Panc1 (cell line): ENCODE measurements at regions not wholly inside any gene's neighbourhood (a gene's known extent, or its start where the extent isn't known, plus 50 kb on each side); places are given as distances from the start of the nearest gene placed in this dataset.

ENCODE experiments used
- ATAC-seq: fragments of 200-7000 bp; cut with Tn5 transposase; 2 replicates; pipeline ENCODE4 v1.9.1; 2020; ENCODE audit warnings: mild to moderate bottlenecking, moderate library complexity
- BruUV-seq: library from RNA; stranded (reverse); fragments of 400-500 nt; replicated peaks from 2 replicates; lab custom pipeline; 2021; lab: Mats Ljungman, UMichigan
- CTCF ChIA-PET: fragments of 300-600 bp; sonication (Branson Sonifier 250); formaldehyde crosslinking; loops from one replicate; lab custom pipeline; 2022; ENCODE audit warnings: antibody characterized with exemption; lab: Charles Lee
- POLR2A ChIA-PET: fragments of 300-600 bp; sonication (Branson Sonifier 250); formaldehyde crosslinking; loops from one replicate; lab custom pipeline; 2022; ENCODE audit warnings: antibody characterized with exemption; lab: Charles Lee
- DNase-seq: peaks from one replicate; pipeline ENCODE4 v3.0.0-alpha.2; 2010; ENCODE audit warnings: low read depth, low spot score
- H3K27ac ChIP-seq: 2 replicates; pipeline ENCODE4 v1.5.1; 2011; ENCODE audit warnings: mild to moderate bottlenecking, low read length, inconsistent platforms
- H3K27me3 ChIP-seq: fragments of 200-500 bp; sonication (Bioruptor generic); 2 replicates; pipeline ENCODE4 v1.6.0; 2014; ENCODE audit warnings: low read length, inconsistent platforms; ENCODE audit not compliant: control insufficient read depth, insufficient read depth
- H3K36me3 ChIP-seq: fragments of 200-500 bp; sonication (Bioruptor generic); 2 replicates; pipeline ENCODE4 v1.5.1; 2014; ENCODE audit warnings: inconsistent platforms, mild to moderate bottlenecking, low read length, moderate library complexity; ENCODE audit not compliant: control insufficient read depth, insufficient read depth
- H3K4me1 ChIP-seq: 2 replicates; pipeline ENCODE4 v1.5.1; 2011; ENCODE audit warnings: inconsistent platforms, mild to moderate bottlenecking, low read length, moderate library complexity; ENCODE audit not compliant: control insufficient read depth, insufficient read depth
- H3K4me3 ChIP-seq, 2 experiments: 2 replicates each; pipeline ENCODE4 v1.5.1; 2011 to 2012; ENCODE audit warnings: low read depth in 2 of 2, low read length in 2 of 2, mild to moderate bottlenecking in 2 of 2, inconsistent platforms in 1 of 2, moderate library complexity in 1 of 2
- H3K9me3 ChIP-seq: fragments of 200-500 bp; sonication (Bioruptor generic); 2 replicates; pipeline ENCODE4 v1.5.1; 2014; ENCODE audit warnings: low read depth, mild to moderate bottlenecking, inconsistent platforms, low read length, moderate library complexity; ENCODE audit not compliant: control insufficient read depth, insufficient read depth
- CTCF ChIP-seq: fragments of 450-650 bp; IDR thresholded peaks from 2 replicates; pipeline ENCODE4 v1.5.1; 2017; ENCODE audit warnings: mild to moderate bottlenecking
- POLR2AphosphoS5 ChIP-seq: IDR thresholded peaks from 2 replicates; pipeline ENCODE4 v1.6.1; 2012; ENCODE audit warnings: mild to moderate bottlenecking, low read depth, low read length, moderate library complexity
- REST ChIP-seq, 2 experiments: IDR thresholded peaks; 2 replicates each; pipeline ENCODE4 v1.6.1; 2011 to 2012; ENCODE audit warnings: low read depth in 2 of 2, control low read depth in 1 of 2, low read length in 1 of 2, mild to moderate bottlenecking in 1 of 2, moderate library complexity in 1 of 2; ENCODE audit not compliant: insufficient read depth in 1 of 2
- SIN3A ChIP-seq: IDR thresholded peaks from 2 replicates; pipeline ENCODE4 v1.6.1; 2012; ENCODE audit warnings: low read depth, mild to moderate bottlenecking, low read length, moderate library complexity, borderline replicate concordance; ENCODE audit not compliant: insufficient read depth
- TCF7L2 ChIP-seq: IDR thresholded peaks from 2 replicates; pipeline ENCODE4 v1.6.1; 2011; ENCODE audit warnings: mild to moderate bottlenecking, low read depth, low read length, inconsistent platforms
- in situ Hi-C: cut with HindIII; loops from 2 replicates; pipeline ENCODE4 v1.10.0; 2016; ENCODE audit warnings: low sequenced_read_pairs, low pct_unique_long_range_greater_than_20kb
- intact Hi-C: fragments of 100-400 bp; cut with micrococcal nuclease; formaldehyde crosslinking; loops from one replicate; pipeline ENCODE4 v1.10.0; 2022; ENCODE audit not compliant: unreplicated experiment

- POLR2A ChIA-PET: no interaction called here
- TF ChIP-seq REST (IDR thresholded peaks at IDR 0.05; ENCODE audit: insufficient read depth in 1 of 2, low read depth in 2 of 2, low read length in 1 of 2) (no peak), SIN3A (no peak), TCF7L2 (no peak), CTCF (no peak), POLR2AphosphoS5 (no peak)
- H3K9me3 ChIP-seq: no peaks in the 10 kb centered on the region
- no peaks in the 10 kb centered on the region for H3K27me3 ChIP-seq
- no peaks in the 10 kb centered on the region for H3K36me3 ChIP-seq
- no peak overlapping the region for H3K4me3 ChIP-seq
- no peak overlapping the region for H3K27ac ChIP-seq
- CTCF ChIA-PET: no interaction called here
- H3K4me1 ChIP-seq: 0 out of 2 replicates have a peak, but pooled peaks cover 5% of the 10 kb centered on the region
- ATAC-seq (no peak), DNase-seq (no peak)
- in situ Hi-C loops: no loop called here
- intact Hi-C loops: no loop called here
- BruUV-seq: no TSS peak
These were observed 62.0 kb upstream of the EEA1 start for GRCh38 chr12:92991134-92991533.

- ChIA-PET CTCF (no interaction called here), POLR2A (no interaction called here)
- ATAC-seq (no peak), DNase-seq (no peak)
- no TSS peak for BruUV-seq
- Histone ChIP-seq H3K36me3 (no peaks in the 10 kb centered on the region), H3K4me3 (no peak overlapping the region), H3K27me3 (no peaks in the 10 kb centered on the region), H3K9me3 (no peaks in the 10 kb centered on the region), H3K4me1 (0 out of 2 replicates have a peak, but pooled peaks cover 5% of the 10 kb centered on the region), H3K27ac (no peak overlapping the region)
- TF ChIP-seq SIN3A (no peak), TCF7L2 (no peak), REST (IDR thresholded peaks at IDR 0.05; ENCODE audit: insufficient read depth in 1 of 2, low read depth in 2 of 2, low read length in 1 of 2) (no peak), POLR2AphosphoS5 (no peak), CTCF (no peak)
- intact Hi-C loops (no loop called here), in situ Hi-C loops (no loop called here)
These were observed 62.9 kb upstream of the EEA1 start for GRCh38 chr12:92992041-92992440.
